Parathyroid adenoma (tissue), 2 donors: ENCODE measurements at regions not wholly inside any gene's neighbourhood (a gene's known extent, or its start where the extent isn't known, plus 50 kb on each side); places are given as distances from the start of the nearest gene placed in this dataset.

ENCODE experiments used
- H2AFZ ChIP-seq: fragments of 300-600 bp; sonication (generic); one replicate; pipeline ENCODE4 v1.7.0; 2017; ENCODE audit warnings: antibody characterized with exemption, mild to moderate bottlenecking
- H3K27ac ChIP-seq: fragments of 300-600 bp; sonication (generic); one replicate; pipeline ENCODE4 v1.7.0; 2017
- H3K27me3 ChIP-seq: fragments of 300-600 bp; sonication (generic); one replicate; pipeline ENCODE4 v1.7.0; 2017; ENCODE audit warnings: low read length; ENCODE audit not compliant: control insufficient read depth, insufficient read depth
- H3K36me3 ChIP-seq: fragments of 300-600 bp; sonication (generic); one replicate; pipeline ENCODE4 v1.7.0; 2017; ENCODE audit warnings: low read length; ENCODE audit not compliant: control insufficient read depth, insufficient read depth
- H3K4me1 ChIP-seq: fragments of 300-600 bp; sonication (generic); one replicate; pipeline ENCODE4 v1.7.0; 2017; ENCODE audit warnings: control low read depth
- H3K4me2 ChIP-seq: fragments of 300-600 bp; sonication (generic); one replicate; pipeline ENCODE4 v1.7.0; 2017; ENCODE audit warnings: low read length
- H3K4me3 ChIP-seq: fragments of 300-600 bp; sonication (generic); one replicate; pipeline ENCODE4 v1.7.0; 2017; ENCODE audit warnings: low read depth, low read length
- H3K79me2 ChIP-seq: fragments of 300-600 bp; sonication (generic); one replicate; pipeline ENCODE4 v1.7.0; 2017; ENCODE audit warnings: control low read depth
- H3K9ac ChIP-seq: fragments of 300-600 bp; sonication (generic); one replicate; pipeline ENCODE4 v1.7.0; 2017; ENCODE audit warnings: mild to moderate bottlenecking
- H3K9me3 ChIP-seq: fragments of 300-600 bp; sonication (generic); one replicate; pipeline ENCODE4 v1.7.0; 2017; ENCODE audit warnings: low read length; ENCODE audit not compliant: control insufficient read depth
- CTCF ChIP-seq: fragments of 300-600 bp; sonication (generic); IDR thresholded peaks from one replicate; pipeline ENCODE4 v1.7.0; 2017; ENCODE audit warnings: antibody characterized with exemption, mild to moderate bottlenecking
- donor health status: primary hyperparathyroidism.

- Histone ChIP-seq H3K4me2 (no peak overlapping the region), H3K9ac (no peak overlapping the region), H2AFZ (no peak overlapping the region), H3K4me3 (no peak overlapping the region), H3K4me1 (no peaks in the 10 kb centered on the region), H3K79me2 (no peaks in the 10 kb centered on the region), H3K27me3 (no peaks in the 10 kb centered on the region), H3K36me3 (no peaks in the 10 kb centered on the region), H3K27ac (no peak overlapping the region), H3K9me3 (no peaks in the 10 kb centered on the region)
- no peak for TF ChIP-seq CTCF
These were observed 204.0 kb upstream of the TSHZ3 start for GRCh38 chr19:31553112-31553845.

GRCh38 chr19:31553846-31554215 is 204.6 kb upstream of the TSHZ3 start:
- H3K36me3 ChIP-seq, result no peaks in the 10 kb centered on the region
- H2AFZ ChIP-seq, result no peak overlapping the region
- no peak overlapping the region for H3K9ac ChIP-seq
- no peaks in the 10 kb centered on the region for H3K27me3 ChIP-seq
- no peak overlapping the region for H3K4me2 ChIP-seq
- no peak overlapping the region for H3K4me3 ChIP-seq
- H3K79me2 ChIP-seq, result no peaks in the 10 kb centered on the region
- no peaks in the 10 kb centered on the region for H3K4me1 ChIP-seq
- TF ChIP-seq CTCF, result no peak
- H3K27ac ChIP-seq, result no peak overlapping the region
- no peaks in the 10 kb centered on the region for H3K9me3 ChIP-seq

- Histone ChIP-seq H3K36me3 (no peaks in the 10 kb centered on the region), H3K9me3 (no peaks in the 10 kb centered on the region), H3K4me2 (no peak overlapping the region), H2AFZ (no peak overlapping the region), H3K27me3 (no peaks in the 10 kb centered on the region), H3K79me2 (no peaks in the 10 kb centered on the region), H3K9ac (no peak overlapping the region), H3K4me3 (no peak overlapping the region), H3K27ac (no peak overlapping the region), H3K4me1 (no peaks in the 10 kb centered on the region)
- no peak for TF ChIP-seq CTCF
These were observed 205.1 kb upstream of the TSHZ3 start for GRCh38 chr19:31554360-31554759.

GRCh38 chr19:31555634-31556215 is 206.5 kb upstream of the TSHZ3 start:
- Histone ChIP-seq H3K27ac (no peak overlapping the region), H3K4me1 (no peaks in the 10 kb centered on the region), H3K36me3 (no peaks in the 10 kb centered on the region), H3K4me2 (no peak overlapping the region), H2AFZ (no peak overlapping the region), H3K4me3 (no peak overlapping the region), H3K79me2 (no peaks in the 10 kb centered on the region), H3K9me3 (no peaks in the 10 kb centered on the region), H3K9ac (no peak overlapping the region), H3K27me3 (no peaks in the 10 kb centered on the region)
- no peak for TF ChIP-seq CTCF

- Histone ChIP-seq H3K36me3 (no peaks in the 10 kb centered on the region), H3K27ac (no peak overlapping the region), H3K4me2 (no peak overlapping the region), H3K79me2 (no peaks in the 10 kb centered on the region), H3K4me1 (no peaks in the 10 kb centered on the region), H3K27me3 (no peaks in the 10 kb centered on the region), H3K4me3 (no peak overlapping the region), H3K9me3 (no peaks in the 10 kb centered on the region), H2AFZ (no peak overlapping the region), H3K9ac (no peak overlapping the region)
- no peak for TF ChIP-seq CTCF
These were observed 210.3 kb upstream of the TSHZ3 start for GRCh38 chr19:31559494-31559893.
